Smooth muscle cell (in vitro differentiated cells): ENCODE measurements at regions not wholly inside any gene's neighbourhood (a gene's known extent, or its start where the extent isn't known, plus 50 kb on each side); places are given as distances from the start of the nearest gene placed in this dataset.

Experiments
- DNase-seq: peaks from one replicate; lab custom pipeline; 2025; ENCODE audit not compliant: unreplicated experiment; lab: John Stamatoyannopoulos, UW
- H2AFZ ChIP-seq: fragments of 200-600 bp; sonication (generic); 2 replicates; pipeline ENCODE4 v1.6.0; 2016; ENCODE audit warnings: antibody characterized with exemption, low read depth, mild to moderate bottlenecking
- H3F3A ChIP-seq: fragments of 200-600 bp; sonication (generic); 2 replicates; pipeline ENCODE4 v1.6.0; 2017; ENCODE audit warnings: antibody characterized with exemption, low read depth
- H3K27ac ChIP-seq: fragments of 200-600 bp; sonication (generic); 2 replicates; pipeline ENCODE4 v1.5.1; 2016; ENCODE audit warnings: low read depth, mild to moderate bottlenecking
- H3K27me3 ChIP-seq: fragments of 200-600 bp; sonication (generic); 2 replicates; pipeline ENCODE4 v1.6.1; 2016; ENCODE audit warnings: low read depth, mild to moderate bottlenecking
- H3K36me3 ChIP-seq: fragments of 200-600 bp; sonication (generic); 2 replicates; pipeline ENCODE4 v1.5.1; 2016; ENCODE audit warnings: low read depth
- H3K4me1 ChIP-seq: fragments of 200-600 bp; sonication (generic); 2 replicates; pipeline ENCODE4 v1.5.1; 2016; ENCODE audit warnings: low read depth
- H3K4me2 ChIP-seq: fragments of 200-600 bp; sonication (generic); 2 replicates; pipeline ENCODE4 v1.6.0; 2016; ENCODE audit warnings: mild to moderate bottlenecking
- H3K4me3 ChIP-seq: fragments of 200-600 bp; sonication (generic); 2 replicates; pipeline ENCODE4 v1.5.1; 2016; ENCODE audit warnings: mild to moderate bottlenecking
- H3K79me2 ChIP-seq: fragments of 200-600 bp; sonication (generic); 2 replicates; pipeline ENCODE4 v1.6.0; 2016; ENCODE audit warnings: low read depth, mild to moderate bottlenecking
- H3K9ac ChIP-seq: fragments of 200-600 bp; sonication (generic); 2 replicates; pipeline ENCODE4 v1.6.0; 2016; ENCODE audit warnings: low read depth
- H3K9me3 ChIP-seq: fragments of 200-600 bp; sonication (generic); replicated peaks from 2 replicates; pipeline ENCODE4 v1.5.1; 2016; ENCODE audit warnings: low read depth
- H4K20me1 ChIP-seq: fragments of 200-600 bp; sonication (generic); 2 replicates; pipeline ENCODE4 v1.6.0; 2016; ENCODE audit warnings: low read depth
- CTCF ChIP-seq: fragments of 200-600 bp; sonication (generic); IDR thresholded peaks from 2 replicates; pipeline ENCODE4 v1.5.1; 2017; ENCODE audit warnings: borderline replicate concordance, mild to moderate bottlenecking, antibody characterized with exemption; ENCODE audit not compliant: insufficient read depth, poor library complexity, severe bottlenecking
- WGBS: methylation state at CpG from one replicate; pipeline ENCODE4 v1.1.7; 2016; ENCODE audit warnings: low lambda C conversion rate; 5-methylcytosine and 5-hydroxymethylcytosine counted together

DNA sequence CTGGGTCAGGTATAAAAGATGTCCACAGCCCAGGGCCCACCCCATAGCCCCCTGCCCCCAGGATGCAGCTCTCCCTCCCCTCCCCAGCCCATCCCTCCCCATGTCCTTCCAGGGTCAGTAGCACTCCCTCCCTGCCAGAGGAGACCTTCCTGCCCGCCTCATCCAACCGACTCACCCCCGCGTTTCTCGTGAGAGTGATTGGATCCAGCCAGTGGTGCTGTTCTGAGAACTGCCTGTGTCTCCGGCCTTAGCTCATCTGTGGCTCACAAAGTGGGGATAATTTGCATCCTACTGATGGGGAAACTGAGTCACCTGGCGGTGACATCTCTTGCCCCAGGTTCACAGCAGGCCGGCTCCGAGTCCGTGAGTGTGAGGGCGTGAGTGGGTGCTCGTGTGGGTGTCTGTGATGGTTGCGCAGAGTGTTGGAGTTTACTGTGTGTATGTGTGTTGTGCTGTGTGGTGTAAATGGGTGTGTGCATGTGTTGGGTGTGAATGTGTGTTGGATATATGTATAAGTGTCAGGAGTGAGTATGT, 90.7 kb upstream of the GSE1 start:
- no peaks in the 10 kb centered on the region for H3K79me2 ChIP-seq
- DNase-seq: no peak
- H3K4me3 ChIP-seq: no peak overlapping the region
- H3K9ac ChIP-seq: no peak overlapping the region
- no peak overlapping the region for H3K27ac ChIP-seq
- H3F3A ChIP-seq: peaks cover 7% of the 10 kb centered on the region
- no peaks in the 10 kb centered on the region for H3K27me3 ChIP-seq
- H3K36me3 ChIP-seq: no peaks in the 10 kb centered on the region
- no peaks in the 10 kb centered on the region for H3K9me3 ChIP-seq
- H3K4me2 ChIP-seq: no peak overlapping the region
- no peak overlapping the region for H2AFZ ChIP-seq
- H3K4me1 ChIP-seq: peaks cover 24% of the 10 kb centered on the region
- no peak for TF ChIP-seq CTCF
- WGBS: 71% methylated on average over 13 of the region's 13 CpGs
- peaks cover 65% of the 10 kb centered on the region for H4K20me1 ChIP-seq

- Histone ChIP-seq H3K4me3 (no peak overlapping the region), H3K9ac (no peak overlapping the region), H2AFZ (no peak overlapping the region), H3K79me2 (no peaks in the 10 kb centered on the region), H3K4me2 (peak overlapping the region; percentile 68), H3K27me3 (no peaks in the 10 kb centered on the region), H3F3A (peaks cover 7% of the 10 kb centered on the region), H3K9me3 (no peaks in the 10 kb centered on the region), H3K4me1 (peaks cover 24% of the 10 kb centered on the region), H3K36me3 (no peaks in the 10 kb centered on the region), H4K20me1 (peaks cover 72% of the 10 kb centered on the region), H3K27ac (no peak overlapping the region)
- TF ChIP-seq CTCF: no peak
- DNase-seq: no peak
- WGBS: 69% methylated on average over 13 of the region's 13 CpGs
Observed at GRCh38 chr16:85522842-85523601, 90.1 kb upstream of the GSE1 start.

- Histone ChIP-seq H3K36me3 (no peaks in the 10 kb centered on the region), H3K27me3 (no peaks in the 10 kb centered on the region), H3K4me1 (peaks cover 24% of the 10 kb centered on the region), H3K9ac (no peak overlapping the region), H3K79me2 (no peaks in the 10 kb centered on the region), H3K27ac (peak overlapping the region; percentile 49), H3K4me3 (no peak overlapping the region), H3F3A (peaks cover 7% of the 10 kb centered on the region), H3K9me3 (no peaks in the 10 kb centered on the region), H4K20me1 (peaks cover 80% of the 10 kb centered on the region), H2AFZ (no peak overlapping the region), H3K4me2 (peak overlapping the region; percentile 68)
- 50% methylated on average over 21 of the region's 22 CpGs for WGBS
- peak; percentile 31 for DNase-seq
- TF ChIP-seq CTCF: no peak
Observed at GRCh38 chr16:85523602-85524364, 89.3 kb upstream of the GSE1 start.
